ENCODE measurements at regions not wholly inside any gene's neighbourhood (a gene's known extent, or its start where the extent isn't known, plus 50 kb on each side); places are given as distances from the start of the nearest gene placed in this dataset.

GRCh38 chr15:39471785-39472574 lies 108.9 kb upstream of the THBS1 start:
- DNase-seq: no peak

DNA sequence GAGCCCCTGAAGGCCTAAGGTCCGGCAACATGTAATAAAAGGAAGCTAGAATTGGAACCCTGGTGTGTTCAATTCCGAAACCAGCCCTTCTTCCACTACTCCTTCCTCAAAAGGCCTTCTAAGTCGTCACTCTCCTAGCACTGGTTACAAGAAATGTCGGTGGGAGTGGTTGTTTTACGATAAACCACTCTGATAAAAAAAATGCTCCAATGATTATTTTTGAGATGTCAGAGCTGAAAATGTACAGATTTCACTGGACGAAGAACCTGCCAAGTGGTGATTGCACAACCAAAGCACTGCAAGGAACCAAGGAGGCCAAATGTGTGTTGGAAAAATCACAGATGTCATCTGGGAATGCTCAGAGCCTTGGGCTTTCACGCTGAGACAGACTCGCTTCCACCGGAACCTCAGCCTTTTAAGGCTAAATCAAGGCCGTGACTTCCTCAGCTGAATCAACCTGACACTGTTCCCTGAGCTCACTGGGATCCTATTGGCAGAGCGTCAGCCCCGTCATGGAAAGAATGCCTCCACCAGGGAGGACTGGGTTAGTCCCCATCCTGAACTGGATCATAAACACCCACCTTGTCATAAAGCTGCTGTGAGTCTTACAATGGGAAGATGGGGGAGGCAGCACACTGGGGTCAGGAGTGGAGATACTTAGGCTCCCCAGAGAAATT lies 108.1 kb upstream of the THBS1 start:
- DNase-seq: no peak

- DNase-seq: no peak
Observed at GRCh38 chr15:39473298-39473947, 107.5 kb upstream of the THBS1 start.

- no peak for DNase-seq
Observed at GRCh38 chr15:39474657-39475056, 106.2 kb upstream of the THBS1 start.

GRCh38 chr15:39478996-39479395 lies 101.9 kb upstream of the THBS1 start:
- DNase-seq: no peak

GRCh38 chr15:39479911-39480310 lies 101.0 kb upstream of the THBS1 start:
- DNase-seq: no peak

DNA sequence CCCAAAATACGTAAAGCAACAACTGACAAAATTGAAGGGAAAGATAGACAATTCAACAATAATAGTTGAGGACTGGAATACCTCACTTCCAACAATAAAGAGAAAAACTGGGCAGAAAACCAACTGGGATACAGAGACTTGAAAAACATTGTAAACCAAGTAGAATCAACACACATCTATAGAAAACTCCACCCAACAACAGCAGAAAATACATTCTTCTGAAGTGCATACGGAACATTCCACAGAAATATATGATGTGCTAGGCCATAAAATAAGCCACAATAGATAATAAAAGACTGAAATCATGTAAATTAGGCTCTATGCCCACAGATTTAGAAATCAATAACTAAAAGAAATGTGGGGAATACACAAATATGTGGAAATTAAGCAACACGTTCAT lies 98.4 kb upstream of the THBS1 start:
- DNase-seq: no peak

DNA sequence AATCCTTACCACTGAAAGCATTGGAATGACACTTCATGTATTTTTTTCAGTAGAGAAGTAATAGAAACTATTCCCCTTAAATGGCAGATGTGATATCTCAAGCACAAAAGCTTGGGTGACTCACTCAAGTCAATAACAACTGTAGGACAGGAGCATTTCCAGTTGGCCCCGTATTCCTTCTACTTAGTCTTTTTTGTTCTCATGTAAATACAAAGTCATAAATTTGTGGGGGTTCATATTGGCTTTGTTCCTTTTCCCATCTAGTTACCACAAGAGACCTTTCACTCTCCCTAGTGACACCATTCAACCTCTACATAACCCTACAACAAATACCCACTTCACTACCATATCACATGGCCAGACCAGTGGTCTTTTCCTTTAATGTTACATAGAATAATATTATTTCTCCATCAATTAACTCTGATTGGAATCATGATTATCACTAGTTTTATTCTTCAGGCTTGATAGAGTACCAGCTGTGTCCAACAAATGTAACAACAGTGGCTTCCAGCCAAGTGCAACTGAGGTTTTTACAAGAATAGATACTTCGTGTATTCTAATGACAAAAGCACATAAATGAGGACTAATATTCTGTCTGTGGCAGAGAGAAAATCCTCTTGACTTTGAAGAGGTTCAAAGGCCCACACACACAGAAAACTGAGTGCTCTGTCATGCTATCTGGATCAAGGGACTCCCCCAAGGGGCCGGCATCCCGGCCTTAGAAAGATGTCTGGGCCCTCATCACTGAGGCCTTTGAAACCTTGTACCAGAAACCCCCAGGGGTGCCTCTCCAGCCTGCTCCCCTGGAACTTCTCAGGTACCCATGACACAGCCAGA lies 94.0 kb upstream of the THBS1 start:
- DNase-seq: no peak

- no peak for DNase-seq
Observed at GRCh38 chr15:39487458-39487735, 93.5 kb upstream of the THBS1 start.

DNA sequence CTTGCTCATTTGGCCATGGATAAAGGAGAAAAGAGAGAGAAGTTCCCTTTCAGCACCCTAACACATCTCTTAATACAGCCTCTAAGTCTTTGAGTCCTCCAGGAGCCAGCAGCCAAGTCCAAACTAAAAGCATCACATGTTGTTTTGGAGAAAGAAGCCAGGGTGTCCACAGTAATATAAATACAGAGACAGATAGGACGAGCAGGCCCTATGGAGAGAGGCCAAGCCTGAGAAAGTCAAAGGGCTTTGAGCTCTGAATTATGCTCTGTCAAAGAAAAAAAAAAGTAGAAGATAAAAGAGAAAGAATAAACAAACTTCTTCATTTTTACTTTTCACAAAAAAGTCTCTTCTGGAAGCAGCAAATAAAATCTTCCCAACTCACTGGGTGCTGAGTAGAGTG lies 92.4 kb upstream of the THBS1 start:
- DNase-seq: no peak

DNA sequence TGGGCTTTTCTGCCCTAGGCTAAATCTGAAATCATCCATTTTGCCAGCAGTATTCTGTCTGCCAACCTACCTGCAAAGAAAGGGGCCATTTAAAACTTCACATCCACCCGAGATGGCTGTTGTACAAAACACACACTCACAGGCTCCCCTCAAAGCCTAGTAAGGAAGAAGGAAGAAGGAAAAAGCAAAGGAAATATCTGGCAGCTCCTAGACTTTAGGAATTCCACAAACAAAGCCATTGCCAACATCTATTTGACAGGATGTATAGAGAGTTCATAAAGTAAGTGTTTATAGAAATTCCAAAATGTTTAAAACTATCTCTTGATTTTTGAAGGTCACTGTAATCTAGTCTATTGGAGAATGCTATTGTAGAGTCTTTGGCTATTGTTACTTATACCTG lies 91.9 kb upstream of the THBS1 start:
- no peak for DNase-seq

DNA sequence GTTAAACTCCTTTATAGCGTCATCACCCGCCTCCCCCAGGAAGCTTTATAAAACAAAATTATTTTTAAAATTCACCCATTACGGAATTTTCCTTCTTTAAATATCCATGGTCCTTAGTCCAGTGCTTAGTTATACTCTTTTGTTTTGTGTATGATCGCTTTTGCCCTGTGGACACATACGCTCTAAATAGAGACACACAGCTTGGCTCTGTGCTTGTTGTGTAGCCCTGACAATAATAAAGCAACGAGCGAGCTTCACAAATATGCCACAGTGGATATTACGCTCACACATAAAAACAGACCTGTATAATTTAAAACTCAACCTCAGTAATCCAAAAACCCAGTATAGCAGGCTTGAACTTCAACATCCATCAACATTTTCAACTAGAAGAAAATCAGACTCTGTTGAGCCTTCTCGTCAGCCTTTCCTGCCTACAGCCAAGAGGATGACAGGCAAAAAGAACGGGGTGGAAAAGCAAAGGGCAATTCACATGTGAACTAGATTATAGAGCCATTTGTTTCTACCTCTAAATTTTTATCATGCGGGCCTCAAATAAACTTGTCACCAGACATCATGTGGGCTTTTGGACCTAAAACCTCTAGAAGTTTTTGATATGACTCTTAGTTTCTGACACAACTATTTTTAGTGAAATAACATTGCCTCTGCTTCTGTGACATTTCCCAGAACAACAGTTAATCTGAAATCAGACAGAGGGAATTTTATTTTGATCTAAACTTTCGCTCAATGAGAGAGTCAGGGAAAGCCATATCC lies 89.6 kb upstream of the THBS1 start:
- no peak for DNase-seq

GRCh38 chr15:39491886-39492490 lies 88.9 kb upstream of the THBS1 start:
- DNase-seq: no peak

DNA sequence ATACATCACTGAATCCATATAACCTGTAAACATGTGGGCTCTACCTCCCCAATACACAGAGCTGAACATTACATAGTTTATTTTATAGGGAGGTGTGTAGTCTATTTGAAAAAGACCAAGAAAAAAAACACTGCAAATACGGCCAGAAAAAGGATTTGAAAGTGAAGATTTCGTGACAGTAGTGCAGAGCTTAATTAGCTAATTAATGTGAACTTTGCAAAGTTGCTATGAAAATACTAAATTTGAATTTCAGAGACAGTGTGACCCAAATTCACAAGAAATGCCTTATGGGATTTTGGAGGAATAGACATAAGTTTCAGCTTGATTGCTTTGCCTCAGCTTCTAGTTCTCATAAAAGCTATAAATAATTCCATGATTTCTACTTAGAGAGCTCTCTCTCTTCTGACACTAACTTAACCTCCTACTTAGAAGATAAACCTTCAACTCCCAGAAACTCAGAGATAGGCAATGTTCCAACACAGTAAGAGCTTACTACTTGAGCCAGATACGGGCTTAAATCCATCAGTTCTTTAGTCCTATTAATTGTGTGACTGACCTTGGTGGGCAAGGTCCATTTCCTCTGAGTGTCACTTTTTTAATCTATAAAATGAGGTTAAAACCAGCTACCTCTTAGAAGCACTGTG lies 87.3 kb upstream of the THBS1 start:
- DNase-seq: no peak

DNA sequence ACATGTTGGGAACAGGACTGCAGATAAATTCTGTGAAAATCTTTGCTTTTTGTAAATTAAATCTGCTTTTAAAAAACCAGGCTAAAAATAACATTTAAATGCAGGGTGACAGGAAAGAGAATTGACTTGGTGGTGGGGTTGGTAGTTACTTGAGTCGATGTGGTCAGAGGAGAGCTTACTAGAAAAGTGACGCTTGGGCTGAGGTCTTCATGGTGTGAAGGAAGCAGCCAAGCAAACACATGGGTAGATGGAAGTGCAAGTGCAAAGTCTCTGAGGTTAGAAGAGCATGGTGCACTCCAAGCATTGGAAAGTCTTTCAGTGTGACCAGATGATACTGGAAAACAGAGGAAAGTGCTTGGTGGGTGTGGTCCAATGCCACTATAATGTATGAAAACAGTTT lies 86.4 kb upstream of the THBS1 start:
- no peak for DNase-seq

DNA sequence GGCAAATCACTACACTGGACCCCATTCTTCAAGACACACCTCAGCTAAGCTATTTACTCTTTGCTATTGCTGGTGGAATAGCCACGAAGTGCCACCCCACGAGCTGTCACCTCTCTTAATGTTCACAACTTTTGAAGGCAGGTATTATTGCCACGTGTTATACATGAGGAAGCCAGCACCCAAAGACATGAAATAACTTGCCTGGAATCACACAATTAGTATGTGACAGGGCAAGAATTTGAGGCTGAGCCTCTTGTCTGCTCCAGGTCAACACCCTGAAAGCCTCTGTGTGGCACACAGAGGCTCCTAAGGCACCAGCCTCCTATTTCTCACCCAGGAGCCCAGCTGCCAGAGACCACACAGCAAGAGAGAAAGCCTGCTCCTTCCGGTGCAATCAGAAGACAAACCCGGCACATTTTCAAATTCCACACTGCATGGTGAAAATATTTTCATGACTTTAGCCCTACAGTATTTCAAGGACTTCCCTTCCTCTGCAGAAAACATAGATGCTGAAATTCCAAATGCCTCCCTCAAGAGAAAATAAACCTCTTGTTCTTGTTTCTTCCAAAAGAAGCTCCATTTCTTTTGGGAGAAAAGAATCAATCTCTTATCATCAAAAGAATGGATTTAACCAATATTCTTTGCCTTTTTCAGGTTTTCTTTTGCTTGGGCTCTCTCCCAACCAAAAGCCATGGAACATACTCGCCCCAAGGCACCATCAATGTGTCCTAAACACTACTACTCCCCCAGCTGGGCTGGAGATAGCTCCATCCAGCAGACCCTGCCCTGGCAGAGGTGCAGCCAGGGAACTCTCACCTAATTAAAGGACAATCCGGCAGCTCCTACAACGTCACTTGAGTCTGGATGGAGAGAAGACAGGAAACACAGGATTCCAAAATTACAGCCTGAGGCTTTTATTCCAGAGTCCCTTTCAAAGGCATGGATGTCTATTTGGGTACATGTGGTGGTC lies 84.7 kb upstream of the THBS1 start:
- no peak for DNase-seq

DNA sequence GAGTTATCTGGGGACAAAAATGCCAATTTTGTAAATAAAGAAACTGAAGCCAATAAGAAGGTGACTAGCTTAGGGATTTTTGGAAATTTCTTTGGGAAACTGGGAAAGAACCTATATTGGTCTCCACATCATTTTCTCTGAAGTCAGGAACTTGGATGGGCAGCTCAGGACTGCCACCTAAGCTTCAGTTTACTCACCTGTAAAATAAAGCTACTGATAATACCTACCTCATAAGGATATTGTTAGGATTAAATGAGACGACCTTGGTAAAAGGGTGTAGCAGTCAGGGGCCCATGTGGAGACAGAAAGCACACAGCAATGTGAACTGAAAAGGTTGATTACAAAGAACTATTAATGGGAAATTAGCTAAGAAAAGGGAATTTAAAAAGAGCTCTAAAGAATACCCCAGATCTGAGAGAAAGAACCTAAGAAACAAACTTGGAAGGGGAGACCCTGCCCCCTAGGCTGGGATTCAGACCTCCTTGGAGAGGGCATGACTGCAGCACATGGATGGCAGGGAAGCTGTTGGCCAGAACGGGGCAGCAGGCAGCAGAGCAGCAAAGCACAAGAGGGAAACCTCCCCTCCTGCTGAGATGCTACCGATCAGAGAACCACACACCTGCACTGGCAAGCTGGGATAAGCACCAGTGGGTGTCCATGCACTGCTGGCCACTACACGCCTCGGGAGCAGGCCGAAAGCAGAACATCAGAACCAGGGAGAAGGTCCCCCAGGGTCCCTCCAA lies 83.7 kb upstream of the THBS1 start:
- DNase-seq: no peak

GRCh38 chr15:39497759-39498565 lies 82.9 kb upstream of the THBS1 start:
- DNase-seq: no peak

GRCh38 chr15:39498629-39499028 lies 82.2 kb upstream of the THBS1 start:
- no peak for DNase-seq
